H1 (cell line): ENCODE measurements at regions not wholly inside any gene's neighbourhood (a gene's known extent, or its start where the extent isn't known, plus 50 kb on each side); places are given as distances from the start of the nearest gene placed in this dataset.

ENCODE experiments used
- ATF3 ChIP-seq: IDR thresholded peaks from 2 replicates; pipeline ENCODE4 v1.6.1; 2011; ENCODE audit warnings: low read depth, mild to moderate bottlenecking, low read length; ENCODE audit not compliant: insufficient read depth
- CHD2 ChIP-seq: IDR thresholded peaks from 2 replicates; pipeline ENCODE4 v1.6.1; 2012; ENCODE audit warnings: low read length, improper control_type of control experiment
- JUND ChIP-seq: IDR thresholded peaks from 2 replicates; pipeline ENCODE4 v1.6.1; 2011; ENCODE audit warnings: mild to moderate bottlenecking, improper control_type of control experiment, low read length
- POLR2A ChIP-seq, 2 experiments: IDR thresholded peaks; 1 replicate in 1 of 2; 2 replicates in 1 of 2; pipeline ENCODE4 v1.6.1; 2011; ENCODE audit warnings: low read depth in 2 of 2, low read length in 2 of 2, mild to moderate bottlenecking in 2 of 2; ENCODE audit errors: control extremely low read depth in 1 of 2
- RAD21 ChIP-seq, 2 experiments: IDR thresholded peaks in 1 of 2; conservative IDR thresholded peaks in 1 of 2; 2 replicates each; pipeline ENCODE4 v1.6.1; 2011; ENCODE audit warnings: low read depth in 2 of 2, low read length in 2 of 2, improper control_type of control experiment in 1 of 2, inconsistent platforms in 1 of 2, mild to moderate bottlenecking in 1 of 2, moderate library complexity in 1 of 2
- SRF ChIP-seq: IDR thresholded peaks from 2 replicates; pipeline ENCODE4 v1.6.1; 2011; ENCODE audit warnings: mild to moderate bottlenecking, low read depth, low read length, moderate library complexity
- YY1 ChIP-seq: IDR thresholded peaks from 2 replicates; pipeline ENCODE4 v1.6.1; 2011; ENCODE audit warnings: low read depth, mild to moderate bottlenecking, low read length
- TF ChIP-seq, protein P1 (sequence below), 3 experiments: IDR thresholded peaks; 1 replicate in 2 of 3; 2 replicates in 1 of 3; pipeline versions ENCODE4 v1.5.1 to v1.6.1; 2011; ENCODE audit warnings: low read length in 3 of 3, mild to moderate bottlenecking in 3 of 3, inconsistent platforms in 2 of 3, low read depth in 1 of 3, moderate library complexity in 1 of 3; ENCODE audit not compliant: insufficient read depth in 1 of 3; ENCODE audit errors: control extremely low read depth in 1 of 3

- no peak for TF ChIP-seq POLR2A (IDR thresholded peaks at IDR 0.05; ENCODE audit: control extremely low read depth in 1 of 2, low read depth in 2 of 2, low read length in 2 of 2)
- TF ChIP-seq, protein P1, sequence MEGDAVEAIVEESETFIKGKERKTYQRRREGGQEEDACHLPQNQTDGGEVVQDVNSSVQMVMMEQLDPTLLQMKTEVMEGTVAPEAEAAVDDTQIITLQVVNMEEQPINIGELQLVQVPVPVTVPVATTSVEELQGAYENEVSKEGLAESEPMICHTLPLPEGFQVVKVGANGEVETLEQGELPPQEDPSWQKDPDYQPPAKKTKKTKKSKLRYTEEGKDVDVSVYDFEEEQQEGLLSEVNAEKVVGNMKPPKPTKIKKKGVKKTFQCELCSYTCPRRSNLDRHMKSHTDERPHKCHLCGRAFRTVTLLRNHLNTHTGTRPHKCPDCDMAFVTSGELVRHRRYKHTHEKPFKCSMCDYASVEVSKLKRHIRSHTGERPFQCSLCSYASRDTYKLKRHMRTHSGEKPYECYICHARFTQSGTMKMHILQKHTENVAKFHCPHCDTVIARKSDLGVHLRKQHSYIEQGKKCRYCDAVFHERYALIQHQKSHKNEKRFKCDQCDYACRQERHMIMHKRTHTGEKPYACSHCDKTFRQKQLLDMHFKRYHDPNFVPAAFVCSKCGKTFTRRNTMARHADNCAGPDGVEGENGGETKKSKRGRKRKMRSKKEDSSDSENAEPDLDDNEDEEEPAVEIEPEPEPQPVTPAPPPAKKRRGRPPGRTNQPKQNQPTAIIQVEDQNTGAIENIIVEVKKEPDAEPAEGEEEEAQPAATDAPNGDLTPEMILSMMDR (IDR thresholded peaks at IDR 0.05; ENCODE audit: control extremely low read depth in 1 of 3, insufficient read depth in 1 of 3, low read depth in 1 of 3, low read length in 3 of 3) = no peak
- TF ChIP-seq RAD21 (IDR thresholded peaks at IDR 0.05 in 1 of 2, conservative IDR thresholded peaks at IDR 0.05 in 1 of 2; ENCODE audit: low read depth in 2 of 2, low read length in 2 of 2) = no peak
- no peak for TF ChIP-seq SRF
- TF ChIP-seq ATF3 = no peak
- no peak for TF ChIP-seq JUND
- TF ChIP-seq YY1 = no peak
- TF ChIP-seq CHD2 = no peak
Observed at GRCh38 chr3:78176869-78177268, 1137.0 kb downstream of the ROBO2 start.
